Natural killer cell (primary cell): ENCODE measurements at regions not wholly inside any gene's neighbourhood (a gene's known extent, or its start where the extent isn't known, plus 50 kb on each side); places are given as distances from the start of the nearest gene placed in this dataset.

ENCODE experiments used
- ATAC-seq, 3 donors: fragments of 150-1000 bp in 2 of 3; fragments of 200-7000 bp in 1 of 3; cut with Tn5 transposase; 1 replicate in 1 of 3; 2 replicates in 2 of 3; pipeline ENCODE4 v1.10.0; 2021; ENCODE audit warnings: mild to moderate bottlenecking in 2 of 3, moderate library complexity in 2 of 3
- DNase-seq, 2 donors: peaks; one replicate each; pipeline versions ENCODE4 v3.0.0 to v3.0.0-alpha.2; 2013 to 2021; ENCODE audit warnings: mixed read lengths in 1 of 2
- H3K27ac ChIP-seq: one replicate; pipeline ENCODE4 v1.5.1; 2013; ENCODE audit warnings: mild to moderate bottlenecking, low read length
- H3K27me3 ChIP-seq: one replicate; pipeline ENCODE4 v1.6.1; 2013; ENCODE audit warnings: low read length; ENCODE audit not compliant: control insufficient read depth, insufficient read depth
- H3K36me3 ChIP-seq: one replicate; pipeline ENCODE4 v1.6.1; 2013; ENCODE audit warnings: low read length; ENCODE audit not compliant: control insufficient read depth, insufficient read depth
- H3K4me1 ChIP-seq: one replicate; pipeline ENCODE4 v1.6.1; 2013; ENCODE audit warnings: low read length; ENCODE audit not compliant: control insufficient read depth, insufficient read depth
- H3K4me3 ChIP-seq: one replicate; pipeline ENCODE4 v1.5.1; 2013; ENCODE audit warnings: low read length
- H3K9me3 ChIP-seq: one replicate; pipeline ENCODE4 v1.6.1; 2013; ENCODE audit warnings: low read length; ENCODE audit not compliant: control insufficient read depth, insufficient read depth
- H3K27ac Mint-ChIP-seq, 2 donors: one replicate each; pipeline ENCODE4 v1.8.0; 2022; ENCODE audit warnings: mild to moderate bottlenecking in 2 of 2, mixed read lengths in 2 of 2, moderate library complexity in 1 of 2
- H3K27me3 Mint-ChIP-seq, 2 donors: one replicate each; pipeline ENCODE4 v1.8.0; 2022; ENCODE audit warnings: low read depth in 2 of 2, mixed read lengths in 2 of 2
- H3K36me3 Mint-ChIP-seq: one replicate; pipeline ENCODE4 v1.8.0; 2022; ENCODE audit warnings: mixed read lengths
- H3K4me1 Mint-ChIP-seq, 2 donors: one replicate each; pipeline ENCODE4 v1.8.0; 2022; ENCODE audit warnings: mixed read lengths in 2 of 2
- H3K4me3 Mint-ChIP-seq: one replicate; pipeline ENCODE4 v1.8.0; 2022; ENCODE audit warnings: mild to moderate bottlenecking, moderate library complexity, mixed read lengths
- H3K9me3 Mint-ChIP-seq, 2 donors: one replicate each; pipeline ENCODE4 v1.8.0; 2022; ENCODE audit warnings: mixed read lengths in 2 of 2
- WGBS: methylation state at CpG from one replicate; pipeline ENCODE4 v1.1.7; 2013; ENCODE audit warnings: missing lambda C conversion rate; ENCODE audit not compliant: insufficient coverage; 5-methylcytosine and 5-hydroxymethylcytosine counted together
- intact Hi-C: fragments of 100-400 bp; cut with micrococcal nuclease; formaldehyde crosslinking; loops from one replicate; pipeline ENCODE4 v1.14.2; 2022
- TF ChIP-seq, protein P1 (sequence below): fragments of 200-600 bp; IDR thresholded peaks from one replicate; pipeline ENCODE4 v1.8.0; 2022; ENCODE audit warnings: antibody characterized with exemption

DNA sequence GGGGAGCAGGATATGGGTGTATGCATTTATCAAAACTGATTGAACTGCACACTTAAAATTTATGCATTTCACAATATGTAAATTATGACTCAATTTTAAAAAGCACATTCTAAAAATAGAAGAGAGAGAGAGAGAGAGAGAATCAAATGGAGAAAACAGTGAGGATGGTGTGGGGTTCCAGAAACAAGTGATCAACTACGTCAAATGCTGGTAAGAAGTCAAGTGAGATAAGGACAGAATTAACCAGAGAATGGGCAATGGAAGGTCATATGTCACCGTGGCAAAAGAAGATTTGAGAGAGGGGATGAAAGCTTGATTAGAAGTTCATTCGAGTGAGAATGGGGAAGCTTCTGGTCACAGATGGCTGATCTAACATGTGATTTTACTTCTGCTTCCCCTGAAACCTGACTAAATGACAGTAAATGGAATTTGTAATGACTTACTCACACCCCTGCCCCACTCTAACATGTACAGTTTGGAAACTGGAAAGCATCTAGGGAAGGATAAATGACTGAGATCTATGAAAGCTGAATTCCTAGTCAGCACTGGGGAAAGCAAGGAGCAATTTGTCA lies 276.5 kb upstream of the AMIGO2 start:
- H3K27ac ChIP-seq: peak overlapping the region; percentile 79
- H3K4me1 ChIP-seq: peaks cover 14% of the 10 kb centered on the region
- H3K4me3 Mint-ChIP-seq: no peak overlapping the region
- H3K27me3 ChIP-seq: no peaks in the 10 kb centered on the region
- H3K9me3 Mint-ChIP-seq: no peaks in the 10 kb centered on the region
- peaks cover 20 to 36% of the 10 kb centered on the region in 2 donors for H3K4me1 Mint-ChIP-seq
- no peaks in the 10 kb centered on the region for H3K27me3 Mint-ChIP-seq
- intact Hi-C loops: no loop called here
- no peaks in the 10 kb centered on the region for H3K9me3 ChIP-seq
- peak overlapping the region; percentile 19 to 71 for H3K27ac Mint-ChIP-seq
- peak in 1 of 2 donors; percentile 33 for DNase-seq
- no peak overlapping the region for H3K4me3 ChIP-seq
- H3K36me3 ChIP-seq: no peaks in the 10 kb centered on the region
- TF ChIP-seq, protein P1, sequence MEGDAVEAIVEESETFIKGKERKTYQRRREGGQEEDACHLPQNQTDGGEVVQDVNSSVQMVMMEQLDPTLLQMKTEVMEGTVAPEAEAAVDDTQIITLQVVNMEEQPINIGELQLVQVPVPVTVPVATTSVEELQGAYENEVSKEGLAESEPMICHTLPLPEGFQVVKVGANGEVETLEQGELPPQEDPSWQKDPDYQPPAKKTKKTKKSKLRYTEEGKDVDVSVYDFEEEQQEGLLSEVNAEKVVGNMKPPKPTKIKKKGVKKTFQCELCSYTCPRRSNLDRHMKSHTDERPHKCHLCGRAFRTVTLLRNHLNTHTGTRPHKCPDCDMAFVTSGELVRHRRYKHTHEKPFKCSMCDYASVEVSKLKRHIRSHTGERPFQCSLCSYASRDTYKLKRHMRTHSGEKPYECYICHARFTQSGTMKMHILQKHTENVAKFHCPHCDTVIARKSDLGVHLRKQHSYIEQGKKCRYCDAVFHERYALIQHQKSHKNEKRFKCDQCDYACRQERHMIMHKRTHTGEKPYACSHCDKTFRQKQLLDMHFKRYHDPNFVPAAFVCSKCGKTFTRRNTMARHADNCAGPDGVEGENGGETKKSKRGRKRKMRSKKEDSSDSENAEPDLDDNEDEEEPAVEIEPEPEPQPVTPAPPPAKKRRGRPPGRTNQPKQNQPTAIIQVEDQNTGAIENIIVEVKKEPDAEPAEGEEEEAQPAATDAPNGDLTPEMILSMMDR: no peak
- peak in 2 of 3 donors; percentile 10 to 65 for ATAC-seq
- no peaks in the 10 kb centered on the region for H3K36me3 Mint-ChIP-seq
- WGBS: 29% methylated on average over 3 of the region's 3 CpGs

- no peaks in the 10 kb centered on the region for H3K36me3 ChIP-seq
- peaks cover 2% of the 10 kb centered on the region for H3K4me1 ChIP-seq
- no peak for DNase-seq
- 74% methylated on average over 6 of the region's 6 CpGs for WGBS
- H3K4me3 ChIP-seq: no peak overlapping the region
- TF ChIP-seq, protein P1: no peak
- Mint-ChIP-seq H3K27me3 (no peaks in the 10 kb centered on the region), H3K4me3 (no peak overlapping the region), H3K9me3 (no peaks in the 10 kb centered on the region), H3K36me3 (no peaks in the 10 kb centered on the region), H3K27ac (no peak overlapping the region), H3K4me1 (peaks cover 4 to 23% of the 10 kb centered on the region in 2 donors)
- intact Hi-C loops: no loop called here
- ATAC-seq: no peak
- no peaks in the 10 kb centered on the region for H3K9me3 ChIP-seq
- H3K27me3 ChIP-seq: no peaks in the 10 kb centered on the region
- peak overlapping the region; percentile 34 for H3K27ac ChIP-seq
Observed at GRCh38 chr12:47353508-47353907, 273.7 kb upstream of the AMIGO2 start.

GRCh38 chr12:47352067-47352466 lies 272.3 kb upstream of the AMIGO2 start:
- peaks cover 4 to 23% of the 10 kb centered on the region in 2 donors for H3K4me1 Mint-ChIP-seq

More at GRCh38 chr12:47352067-47352466, 272.3 kb upstream of the AMIGO2 start:
- H3K27me3 ChIP-seq: no peaks in the 10 kb centered on the region
- peaks cover 2% of the 10 kb centered on the region for H3K4me1 ChIP-seq
- H3K36me3 ChIP-seq: no peaks in the 10 kb centered on the region
- Mint-ChIP-seq H3K27ac (no peak overlapping the region), H3K36me3 (no peaks in the 10 kb centered on the region), H3K4me3 (no peak overlapping the region), H3K27me3 (no peaks in the 10 kb centered on the region), H3K9me3 (no peaks in the 10 kb centered on the region)
- 94% methylated on average over 2 of the region's 2 CpGs for WGBS
- ATAC-seq (no peak), DNase-seq (no peak)
- H3K9me3 ChIP-seq: no peaks in the 10 kb centered on the region
- TF ChIP-seq, protein P1: no peak
- no peak overlapping the region for H3K4me3 ChIP-seq
- intact Hi-C loops: no loop called here
- no peak overlapping the region for H3K27ac ChIP-seq
